ENCODE measurements at regions not wholly inside any gene's neighbourhood (a gene's known extent, or its start where the extent isn't known, plus 50 kb on each side); places are given as distances from the start of the nearest gene placed in this dataset.

DNA sequence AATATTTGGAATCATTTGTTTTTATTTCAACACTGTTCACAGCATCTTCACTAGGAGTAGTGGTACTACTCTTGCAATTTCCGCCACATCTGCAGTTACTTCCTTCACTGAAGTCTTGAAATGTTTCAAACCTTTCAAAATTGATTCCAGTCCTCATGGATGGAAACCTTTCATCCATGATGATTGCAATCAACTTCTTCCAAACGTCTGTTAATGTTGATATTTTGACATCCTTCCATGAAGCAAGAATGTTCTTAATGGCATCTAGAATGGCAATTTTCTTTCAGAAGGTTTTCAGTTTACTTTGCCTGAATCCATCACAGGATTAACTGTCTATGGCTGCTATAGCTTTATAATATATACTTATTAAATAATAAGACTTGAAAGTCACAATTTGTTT lies 736.8 kb upstream of the CA10 start:
- Histone ChIP-seq H4K20me1 (ENCODE audit: insufficient read depth) (no peaks in the 10 kb centered on the region), H3K79me2 (ENCODE audit: insufficient read depth, low read length) (no peaks in the 10 kb centered on the region), H3K27me3 (ENCODE audit: insufficient read depth, low read length) (no peaks in the 10 kb centered on the region), H3K9me3 (ENCODE audit: control insufficient read depth in 1 of 2, insufficient read depth in 1 of 2, low read depth in 1 of 2, low read length in 2 of 2) (peaks cover 37 to 46% of the 10 kb centered on the region in 2 experiments; a peak in 2 of 4 replicates), H3K4me1 (ENCODE audit: control insufficient read depth in 1 of 2, insufficient read depth in 2 of 2, low read length in 2 of 2) (no peaks in the 10 kb centered on the region), H3K36me3 (ENCODE audit: control insufficient read depth in 1 of 2, insufficient read depth in 2 of 2, low read length in 2 of 2) (no peaks in the 10 kb centered on the region), H3K4me2 (ENCODE audit: low read length) (no peak overlapping the region), H3K9ac (ENCODE audit: low read length) (no peak overlapping the region), H3K27ac (ENCODE audit: low read depth, low read length) (no peak overlapping the region), H2AFZ (ENCODE audit: low read depth, low read length, poor library complexity, severe bottlenecking) (no peak overlapping the region), H3K4me3 (replicated peaks in 1 of 2; ENCODE audit: low read depth in 1 of 2, low read length in 2 of 2) (no peak overlapping the region), H3K9me2 (ENCODE audit: insufficient read depth) (no peaks in the 10 kb centered on the region)
- BruUV-seq (replicated peaks): no TSS peak
- ChIA-PET RAD21 (ENCODE audit: low non-redundant PET in 1 of 2, low total read pairs in 2 of 2, uncharacterized antibody in 2 of 2, unreplicated experiment in 2 of 2) (no interaction called here), CTCF (no interaction called here), POLR2A (no interaction called here)
- ATAC-seq (no peak), DNase-seq (ENCODE audit: low read depth, low spot score) (no peak)
- TF ChIP-seq, protein P1, sequence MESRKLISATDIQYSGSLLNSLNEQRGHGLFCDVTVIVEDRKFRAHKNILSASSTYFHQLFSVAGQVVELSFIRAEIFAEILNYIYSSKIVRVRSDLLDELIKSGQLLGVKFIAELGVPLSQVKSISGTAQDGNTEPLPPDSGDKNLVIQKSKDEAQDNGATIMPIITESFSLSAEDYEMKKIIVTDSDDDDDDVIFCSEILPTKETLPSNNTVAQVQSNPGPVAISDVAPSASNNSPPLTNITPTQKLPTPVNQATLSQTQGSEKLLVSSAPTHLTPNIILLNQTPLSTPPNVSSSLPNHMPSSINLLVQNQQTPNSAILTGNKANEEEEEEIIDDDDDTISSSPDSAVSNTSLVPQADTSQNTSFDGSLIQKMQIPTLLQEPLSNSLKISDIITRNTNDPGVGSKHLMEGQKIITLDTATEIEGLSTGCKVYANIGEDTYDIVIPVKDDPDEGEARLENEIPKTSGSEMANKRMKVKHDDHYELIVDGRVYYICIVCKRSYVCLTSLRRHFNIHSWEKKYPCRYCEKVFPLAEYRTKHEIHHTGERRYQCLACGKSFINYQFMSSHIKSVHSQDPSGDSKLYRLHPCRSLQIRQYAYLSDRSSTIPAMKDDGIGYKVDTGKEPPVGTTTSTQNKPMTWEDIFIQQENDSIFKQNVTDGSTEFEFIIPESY (IDR thresholded peaks at IDR 0.05; ENCODE audit: extremely low read depth, insufficient replicate concordance, low read length): no peak
- intact Hi-C loops (cut with micrococcal nuclease): no loop called here

DNA sequence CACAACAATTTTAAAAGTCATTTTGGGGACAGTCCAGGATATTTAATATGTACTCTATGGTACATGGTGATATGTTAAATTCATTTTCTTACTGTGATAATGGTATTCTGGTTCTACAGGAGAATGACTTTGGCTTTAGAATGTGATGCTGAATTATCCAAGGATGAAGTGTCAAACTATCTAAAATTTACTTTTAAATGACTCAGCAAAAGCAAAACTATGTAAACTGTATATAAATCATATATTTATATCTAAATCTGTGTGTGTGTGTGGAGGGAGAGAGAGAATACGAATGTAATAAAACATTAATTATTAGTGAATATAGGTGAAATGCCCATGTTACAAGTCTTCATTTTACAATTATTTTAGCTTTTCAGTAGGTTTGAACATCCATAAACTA lies 733.8 kb upstream of the CA10 start:
- intact Hi-C loops (cut with micrococcal nuclease): no loop called here
- Histone ChIP-seq H2AFZ (ENCODE audit: low read depth, low read length, poor library complexity, severe bottlenecking) (no peak overlapping the region), H3K79me2 (ENCODE audit: insufficient read depth, low read length) (no peaks in the 10 kb centered on the region), H3K27ac (ENCODE audit: low read depth, low read length) (no peak overlapping the region), H3K36me3 (ENCODE audit: control insufficient read depth in 1 of 2, insufficient read depth in 2 of 2, low read length in 2 of 2) (no peaks in the 10 kb centered on the region), H4K20me1 (ENCODE audit: insufficient read depth) (no peaks in the 10 kb centered on the region), H3K27me3 (ENCODE audit: insufficient read depth, low read length) (no peaks in the 10 kb centered on the region), H3K9me3 (ENCODE audit: control insufficient read depth in 1 of 2, insufficient read depth in 1 of 2, low read depth in 1 of 2, low read length in 2 of 2) (peaks cover 29 to 36% of the 10 kb centered on the region in 2 experiments; a peak in 2 of 4 replicates), H3K4me2 (ENCODE audit: low read length) (no peak overlapping the region), H3K9ac (ENCODE audit: low read length) (no peak overlapping the region), H3K4me1 (ENCODE audit: control insufficient read depth in 1 of 2, insufficient read depth in 2 of 2, low read length in 2 of 2) (no peaks in the 10 kb centered on the region), H3K4me3 (replicated peaks in 1 of 2; ENCODE audit: low read depth in 1 of 2, low read length in 2 of 2) (no peak overlapping the region), H3K9me2 (ENCODE audit: insufficient read depth) (no peaks in the 10 kb centered on the region)
- no TSS peak for BruUV-seq (replicated peaks)
- ChIA-PET RAD21 (ENCODE audit: low non-redundant PET in 1 of 2, low total read pairs in 2 of 2, uncharacterized antibody in 2 of 2, unreplicated experiment in 2 of 2) (no interaction called here), POLR2A (no interaction called here), CTCF (no interaction called here)
- no peak for ATAC-seq
- no peak for DNase-seq (ENCODE audit: low read depth, low spot score)
- TF ChIP-seq EZH2phosphoT487 (IDR thresholded peaks at IDR 0.05; ENCODE audit: borderline replicate concordance): no peak
- TF ChIP-seq RAD21 (IDR thresholded peaks at IDR 0.05; ENCODE audit: low read depth): no peak
- no peak for TF ChIP-seq CEBPB (IDR thresholded peaks at IDR 0.05; ENCODE audit: low read depth)
- no peak for TF ChIP-seq CBX3 (IDR thresholded peaks at IDR 0.05; ENCODE audit: low read depth)
- no peak for TF ChIP-seq ZFX (IDR thresholded peaks at IDR 0.05)
- TF ChIP-seq, protein P1 (IDR thresholded peaks at IDR 0.05; ENCODE audit: extremely low read depth, insufficient replicate concordance, low read length): no peak
- TF ChIP-seq YY1 (IDR thresholded peaks at IDR 0.05; ENCODE audit: extremely low read depth, insufficient replicate concordance, low read depth, low read length): no peak
- TF ChIP-seq FOSL1 (IDR thresholded peaks at IDR 0.05; ENCODE audit: low read depth): no peak
- no peak for TF ChIP-seq EGR1 (IDR thresholded peaks at IDR 0.05; ENCODE audit: low read depth)
- no peak for TF ChIP-seq JUND (IDR thresholded peaks at IDR 0.05)
- TF ChIP-seq, protein P2, sequence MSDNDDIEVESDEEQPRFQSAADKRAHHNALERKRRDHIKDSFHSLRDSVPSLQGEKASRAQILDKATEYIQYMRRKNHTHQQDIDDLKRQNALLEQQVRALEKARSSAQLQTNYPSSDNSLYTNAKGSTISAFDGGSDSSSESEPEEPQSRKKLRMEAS (IDR thresholded peaks at IDR 0.05): no peak
- TF ChIP-seq, protein P3, sequence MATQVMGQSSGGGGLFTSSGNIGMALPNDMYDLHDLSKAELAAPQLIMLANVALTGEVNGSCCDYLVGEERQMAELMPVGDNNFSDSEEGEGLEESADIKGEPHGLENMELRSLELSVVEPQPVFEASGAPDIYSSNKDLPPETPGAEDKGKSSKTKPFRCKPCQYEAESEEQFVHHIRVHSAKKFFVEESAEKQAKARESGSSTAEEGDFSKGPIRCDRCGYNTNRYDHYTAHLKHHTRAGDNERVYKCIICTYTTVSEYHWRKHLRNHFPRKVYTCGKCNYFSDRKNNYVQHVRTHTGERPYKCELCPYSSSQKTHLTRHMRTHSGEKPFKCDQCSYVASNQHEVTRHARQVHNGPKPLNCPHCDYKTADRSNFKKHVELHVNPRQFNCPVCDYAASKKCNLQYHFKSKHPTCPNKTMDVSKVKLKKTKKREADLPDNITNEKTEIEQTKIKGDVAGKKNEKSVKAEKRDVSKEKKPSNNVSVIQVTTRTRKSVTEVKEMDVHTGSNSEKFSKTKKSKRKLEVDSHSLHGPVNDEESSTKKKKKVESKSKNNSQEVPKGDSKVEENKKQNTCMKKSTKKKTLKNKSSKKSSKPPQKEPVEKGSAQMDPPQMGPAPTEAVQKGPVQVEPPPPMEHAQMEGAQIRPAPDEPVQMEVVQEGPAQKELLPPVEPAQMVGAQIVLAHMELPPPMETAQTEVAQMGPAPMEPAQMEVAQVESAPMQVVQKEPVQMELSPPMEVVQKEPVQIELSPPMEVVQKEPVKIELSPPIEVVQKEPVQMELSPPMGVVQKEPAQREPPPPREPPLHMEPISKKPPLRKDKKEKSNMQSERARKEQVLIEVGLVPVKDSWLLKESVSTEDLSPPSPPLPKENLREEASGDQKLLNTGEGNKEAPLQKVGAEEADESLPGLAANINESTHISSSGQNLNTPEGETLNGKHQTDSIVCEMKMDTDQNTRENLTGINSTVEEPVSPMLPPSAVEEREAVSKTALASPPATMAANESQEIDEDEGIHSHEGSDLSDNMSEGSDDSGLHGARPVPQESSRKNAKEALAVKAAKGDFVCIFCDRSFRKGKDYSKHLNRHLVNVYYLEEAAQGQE (IDR thresholded peaks at IDR 0.05; ENCODE audit: low read depth): no peak
- TF ChIP-seq POLR2AphosphoS5 (IDR thresholded peaks at IDR 0.05; ENCODE audit: low read depth, low read length): no peak
- TF ChIP-seq SP1 (IDR thresholded peaks at IDR 0.05; ENCODE audit: low read depth): no peak

Measured in HCT116 (cell line).